B cell (primary cell): ENCODE measurements at regions not wholly inside any gene's neighbourhood (a gene's known extent, or its start where the extent isn't known, plus 50 kb on each side); places are given as distances from the start of the nearest gene placed in this dataset.

ENCODE experiments used
- ATAC-seq: fragments of 200-7000 bp; cut with Tn5 transposase; one replicate; pipeline ENCODE4 v1.10.0; 2021; ENCODE audit warnings: low read depth, mild to moderate bottlenecking, moderate number of reproducible peaks, moderate library complexity
- CTCF ChIA-PET: fragments of 350-600 bp; sonication (Branson Sonifier 250); formaldehyde crosslinking; loops from one replicate; lab custom pipeline; 2021; ENCODE audit warnings: antibody characterized with exemption, inconsistent platforms; lab: Charles Lee
- POLR2A ChIA-PET: fragments of 350-600 bp; sonication (Branson Sonifier 250); formaldehyde crosslinking; loops from one replicate; lab custom pipeline; 2021; ENCODE audit warnings: antibody characterized with exemption; lab: Charles Lee
- DNase-seq: peaks from one replicate; pipeline ENCODE4 v3.0.0; 2013
- H2AFZ ChIP-seq: 2 replicates; pipeline ENCODE4 v1.6.1; 2012; ENCODE audit warnings: mild to moderate bottlenecking, low read depth, low read length; ENCODE audit not compliant: insufficient read depth, poor library complexity, severe bottlenecking
- H3K27ac ChIP-seq, 2 donors: 1 replicate in 1 of 2; 2 replicates in 1 of 2; pipeline ENCODE4 v1.5.1; 2012 to 2013; ENCODE audit warnings: low read length in 2 of 2, mild to moderate bottlenecking in 2 of 2, moderate library complexity in 1 of 2
- H3K27me3 ChIP-seq, 4 experiments: fragments of 200-600 bp in 1 of 4; sonication (generic) in 1 of 4; replicated peaks in 1 of 4; 1 replicate in 2 of 4; 2 replicates in 2 of 4; pipeline versions ENCODE4 v1.6.1 to v1.7.0; 2013 to 2016; ENCODE audit warnings: low read length in 3 of 4, mild to moderate bottlenecking in 2 of 4, mixed read lengths in 1 of 4, moderate library complexity in 1 of 4; ENCODE audit not compliant: insufficient read depth in 4 of 4, control insufficient read depth in 3 of 4; ENCODE audit errors: control extremely low read depth in 1 of 4
- H3K36me3 ChIP-seq, 2 experiments: replicated peaks in 1 of 2; 1 replicate in 1 of 2; 2 replicates in 1 of 2; pipeline versions ENCODE4 v1.6.1 to v1.7.1; 2013; ENCODE audit warnings: low read length in 1 of 2; ENCODE audit not compliant: insufficient read depth in 2 of 2, control insufficient read depth in 1 of 2; ENCODE audit errors: control extremely low read depth in 1 of 2, extremely low read depth in 1 of 2
- H3K4me1 ChIP-seq, 2 donors: fragments of 200-600 bp in 1 of 2; sonication (generic) in 1 of 2; 1 replicate in 1 of 2; 2 replicates in 1 of 2; pipeline versions ENCODE4 v1.5.1 to v1.6.1; 2013 to 2017; ENCODE audit warnings: low read length in 2 of 2; ENCODE audit not compliant: control insufficient read depth in 2 of 2, insufficient read depth in 2 of 2
- H3K4me2 ChIP-seq: replicated peaks from 2 replicates; pipeline ENCODE3; 2012; ENCODE audit warnings: mild to moderate bottlenecking, low read depth, low read length; ENCODE audit not compliant: poor library complexity, severe bottlenecking
- H3K4me3 ChIP-seq, 5 experiments: fragments of 200-600 bp in 1 of 5; sonication (generic) in 1 of 5; 1 replicate in 3 of 5; 2 replicates in 2 of 5; pipeline versions ENCODE4 v1.5.1 to v1.7.0; 2011 to 2016; ENCODE audit warnings: low read length in 4 of 5, mild to moderate bottlenecking in 4 of 5, low read depth in 2 of 5, control low read depth in 1 of 5, moderate library complexity in 1 of 5; ENCODE audit not compliant: insufficient read depth in 1 of 5; ENCODE audit errors: control extremely low read depth in 1 of 5, extremely low read depth in 1 of 5
- H3K79me2 ChIP-seq: fragments of 200-600 bp; sonication (generic); one replicate; pipeline ENCODE4 v1.6.0; 2016; ENCODE audit warnings: low read length; ENCODE audit not compliant: control insufficient read depth, insufficient read depth
- H3K9ac ChIP-seq: fragments of 200-600 bp; sonication (generic); 2 replicates; pipeline ENCODE4 v1.6.1; 2017; ENCODE audit warnings: mild to moderate bottlenecking, low read length, moderate library complexity
- H3K9me3 ChIP-seq, 3 donors: one replicate each; pipeline versions ENCODE4 v1.6.1 to v1.7.1; 2013; ENCODE audit warnings: low read length in 2 of 3; ENCODE audit not compliant: control insufficient read depth in 2 of 3, insufficient read depth in 1 of 3; ENCODE audit errors: control extremely low read depth in 1 of 3
- H4K20me1 ChIP-seq: 2 replicates; pipeline ENCODE4 v1.6.0; 2012; ENCODE audit warnings: mild to moderate bottlenecking, low read length; ENCODE audit not compliant: insufficient read depth, control insufficient read depth, poor library complexity, severe bottlenecking
- H3K27ac Mint-ChIP-seq: one replicate; pipeline ENCODE4 v1.8.0; 2021; ENCODE audit warnings: mixed read lengths
- H3K27me3 Mint-ChIP-seq: one replicate; pipeline ENCODE4 v1.8.0; 2021; ENCODE audit warnings: mixed read lengths
- H3K4me1 Mint-ChIP-seq: one replicate; pipeline ENCODE4 v1.8.0; 2021; ENCODE audit warnings: mixed read lengths
- H3K4me3 Mint-ChIP-seq: one replicate; pipeline ENCODE4 v1.8.0; 2021; ENCODE audit warnings: mixed read lengths
- H3K9me3 Mint-ChIP-seq: one replicate; pipeline ENCODE4 v1.8.0; 2022; ENCODE audit warnings: mixed read lengths; ENCODE audit not compliant: insufficient read depth
- EZH2 ChIP-seq: IDR thresholded peaks from 2 replicates; pipeline ENCODE4 v1.6.1; 2012; ENCODE audit warnings: borderline replicate concordance, low read depth, mild to moderate bottlenecking, moderate library complexity, low read length; ENCODE audit not compliant: insufficient read depth, poor library complexity, severe bottlenecking
- WGBS: methylation state at CpG from one replicate; pipeline ENCODE4 v1.1.5; 2013; ENCODE audit warnings: missing lambda C conversion rate; ENCODE audit not compliant: insufficient coverage; 5-methylcytosine and 5-hydroxymethylcytosine counted together
- intact Hi-C: fragments of 100-400 bp; cut with micrococcal nuclease; formaldehyde crosslinking; loops from one replicate; pipeline ENCODE4 v1.10.0; 2022
- TF ChIP-seq, protein P1 (sequence below): fragments of 200-600 bp; IDR thresholded peaks from one replicate; pipeline ENCODE4 v1.8.0; 2022; ENCODE audit warnings: antibody characterized with exemption, mild to moderate bottlenecking

DNA sequence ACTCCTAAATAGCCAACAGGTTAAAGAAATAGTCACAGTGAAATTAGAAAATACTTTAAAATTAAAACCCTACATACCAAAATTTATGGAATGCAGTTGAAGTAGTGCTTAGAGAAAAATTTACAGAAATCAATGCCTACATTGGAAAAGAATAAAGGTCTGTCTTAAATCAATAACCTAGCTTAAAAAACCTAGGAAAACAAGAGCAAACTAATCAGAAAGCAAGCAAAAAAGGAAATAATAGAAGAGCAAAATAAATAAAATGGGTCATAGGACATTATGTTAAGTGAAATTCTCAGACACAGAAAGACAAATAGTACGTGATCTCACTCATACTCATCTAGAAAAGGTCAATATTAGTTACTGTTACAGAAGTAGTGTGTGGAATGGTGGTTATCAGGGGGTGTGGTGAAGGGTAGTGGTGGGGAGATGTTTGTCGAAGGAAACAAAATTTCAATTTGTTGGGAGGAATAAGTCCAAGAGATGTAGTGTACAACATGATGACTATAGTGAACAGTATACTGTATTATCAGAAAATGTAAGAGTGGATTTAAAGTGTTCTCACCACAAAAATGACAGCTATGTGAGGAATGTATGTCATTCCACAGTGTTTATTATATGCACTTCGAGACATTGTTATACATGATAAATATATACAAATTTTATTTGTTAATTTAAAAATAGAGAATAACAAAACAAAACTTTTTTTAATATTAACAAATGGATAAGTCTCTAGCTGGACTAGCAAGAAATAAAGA, 423.6 kb downstream of the CDH26 start:
- Mint-ChIP-seq H3K9me3 (peaks cover 5% of the 10 kb centered on the region), H3K4me3 (no peak overlapping the region), H3K27ac (no peak overlapping the region), H3K27me3 (no peaks in the 10 kb centered on the region), H3K4me1 (no peaks in the 10 kb centered on the region)
- ChIA-PET CTCF (no interaction called here), POLR2A (no interaction called here)
- WGBS, result 100% methylated on average over 1 of the region's 3 CpGs
- H3K27ac ChIP-seq, result no peak overlapping the region
- no peaks in the 10 kb centered on the region for H3K27me3 ChIP-seq
- no peak overlapping the region for H2AFZ ChIP-seq
- no peaks in the 10 kb centered on the region for H3K9me3 ChIP-seq
- no peak overlapping the region for H3K9ac ChIP-seq
- H3K4me1 ChIP-seq, result no peaks in the 10 kb centered on the region
- intact Hi-C loops, result no loop called here
- TF ChIP-seq, protein P1, sequence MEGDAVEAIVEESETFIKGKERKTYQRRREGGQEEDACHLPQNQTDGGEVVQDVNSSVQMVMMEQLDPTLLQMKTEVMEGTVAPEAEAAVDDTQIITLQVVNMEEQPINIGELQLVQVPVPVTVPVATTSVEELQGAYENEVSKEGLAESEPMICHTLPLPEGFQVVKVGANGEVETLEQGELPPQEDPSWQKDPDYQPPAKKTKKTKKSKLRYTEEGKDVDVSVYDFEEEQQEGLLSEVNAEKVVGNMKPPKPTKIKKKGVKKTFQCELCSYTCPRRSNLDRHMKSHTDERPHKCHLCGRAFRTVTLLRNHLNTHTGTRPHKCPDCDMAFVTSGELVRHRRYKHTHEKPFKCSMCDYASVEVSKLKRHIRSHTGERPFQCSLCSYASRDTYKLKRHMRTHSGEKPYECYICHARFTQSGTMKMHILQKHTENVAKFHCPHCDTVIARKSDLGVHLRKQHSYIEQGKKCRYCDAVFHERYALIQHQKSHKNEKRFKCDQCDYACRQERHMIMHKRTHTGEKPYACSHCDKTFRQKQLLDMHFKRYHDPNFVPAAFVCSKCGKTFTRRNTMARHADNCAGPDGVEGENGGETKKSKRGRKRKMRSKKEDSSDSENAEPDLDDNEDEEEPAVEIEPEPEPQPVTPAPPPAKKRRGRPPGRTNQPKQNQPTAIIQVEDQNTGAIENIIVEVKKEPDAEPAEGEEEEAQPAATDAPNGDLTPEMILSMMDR, result no peak
- no peak for TF ChIP-seq EZH2
- DNase-seq, result no peak
- no peak overlapping the region for H3K4me2 ChIP-seq
- H3K36me3 ChIP-seq, result no peaks in the 10 kb centered on the region
- ATAC-seq, result no peak
- H3K4me3 ChIP-seq, result no peak overlapping the region
- H3K79me2 ChIP-seq, result no peaks in the 10 kb centered on the region
- H4K20me1 ChIP-seq, result no peaks in the 10 kb centered on the region

DNA sequence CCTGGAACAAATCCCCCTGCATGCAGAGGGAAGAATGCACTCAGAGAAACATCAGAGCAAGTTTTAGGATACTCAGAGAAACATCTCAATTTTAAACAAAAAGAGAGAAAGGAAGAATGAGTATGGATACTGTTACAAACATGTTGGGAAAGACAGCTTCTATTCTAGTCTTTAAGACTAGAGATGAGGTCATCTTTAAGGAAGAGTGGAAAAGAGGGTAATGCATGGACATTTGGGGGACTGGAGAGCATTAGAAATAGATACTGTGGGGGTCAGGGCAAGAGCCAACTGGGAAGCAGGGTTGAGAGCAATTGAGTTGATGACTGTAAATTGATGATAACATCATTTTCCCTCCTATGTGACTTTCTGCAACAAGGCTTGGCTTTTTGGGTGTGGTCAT, 431.2 kb downstream of the CDH26 start:
- Mint-ChIP-seq H3K4me1 (no peaks in the 10 kb centered on the region), H3K27ac (no peak overlapping the region), H3K4me3 (no peak overlapping the region), H3K9me3 (peaks cover 6% of the 10 kb centered on the region), H3K27me3 (no peaks in the 10 kb centered on the region)
- H3K4me1 ChIP-seq, result no peaks in the 10 kb centered on the region
- TF ChIP-seq, protein P1, result no peak
- no peak for TF ChIP-seq EZH2
- H3K79me2 ChIP-seq, result no peaks in the 10 kb centered on the region
- H3K27me3 ChIP-seq, result no peaks in the 10 kb centered on the region
- H3K36me3 ChIP-seq, result no peaks in the 10 kb centered on the region
- no peak overlapping the region for H2AFZ ChIP-seq
- no peaks in the 10 kb centered on the region for H4K20me1 ChIP-seq
- intact Hi-C loops, result no loop called here
- H3K4me2 ChIP-seq, result no peak overlapping the region
- H3K9me3 ChIP-seq, result peaks cover 0 to 4% (median 0%) of the 10 kb centered on the region in 3 donors
- ChIA-PET POLR2A (no interaction called here), CTCF (no interaction called here)
- H3K4me3 ChIP-seq, result no peak overlapping the region
- no peak overlapping the region for H3K27ac ChIP-seq
- no peak overlapping the region for H3K9ac ChIP-seq
- DNase-seq (no peak), ATAC-seq (no peak)
